GM13977 (cell line): ENCODE measurements at regions not wholly inside any gene's neighbourhood (a gene's known extent, or its start where the extent isn't known, plus 50 kb on each side); places are given as distances from the start of the nearest gene placed in this dataset.
"Not testable (repeated sequence)": the region's sequence is repeated elsewhere in the genome, so short reads cannot be mapped to it uniquely, and the experiment has no call there.

Experiments
- DNase-seq: peaks from one replicate; pipeline ENCODE4 v3.0.0; 2012; ENCODE audit warnings: low spot score
- in situ Hi-C: fragments of 300-500 bp; cut with MboI; formaldehyde crosslinking; loops from one replicate; pipeline ENCODE4 v1.12.0; 2022; ENCODE audit warnings: low sequenced_read_pairs, low pct_unique_long_range_greater_than_20kb, mixed read lengths, inconsistent platforms; ENCODE audit not compliant: unreplicated experiment
- TF ChIP-seq, protein P1 (sequence below): IDR thresholded peaks from 2 replicates; pipeline ENCODE4 v1.5.1; 2012; ENCODE audit warnings: mild to moderate bottlenecking, control low read depth; ENCODE audit not compliant: insufficient read depth; ENCODE audit errors: extremely low read depth, missing control alignments

DNA sequence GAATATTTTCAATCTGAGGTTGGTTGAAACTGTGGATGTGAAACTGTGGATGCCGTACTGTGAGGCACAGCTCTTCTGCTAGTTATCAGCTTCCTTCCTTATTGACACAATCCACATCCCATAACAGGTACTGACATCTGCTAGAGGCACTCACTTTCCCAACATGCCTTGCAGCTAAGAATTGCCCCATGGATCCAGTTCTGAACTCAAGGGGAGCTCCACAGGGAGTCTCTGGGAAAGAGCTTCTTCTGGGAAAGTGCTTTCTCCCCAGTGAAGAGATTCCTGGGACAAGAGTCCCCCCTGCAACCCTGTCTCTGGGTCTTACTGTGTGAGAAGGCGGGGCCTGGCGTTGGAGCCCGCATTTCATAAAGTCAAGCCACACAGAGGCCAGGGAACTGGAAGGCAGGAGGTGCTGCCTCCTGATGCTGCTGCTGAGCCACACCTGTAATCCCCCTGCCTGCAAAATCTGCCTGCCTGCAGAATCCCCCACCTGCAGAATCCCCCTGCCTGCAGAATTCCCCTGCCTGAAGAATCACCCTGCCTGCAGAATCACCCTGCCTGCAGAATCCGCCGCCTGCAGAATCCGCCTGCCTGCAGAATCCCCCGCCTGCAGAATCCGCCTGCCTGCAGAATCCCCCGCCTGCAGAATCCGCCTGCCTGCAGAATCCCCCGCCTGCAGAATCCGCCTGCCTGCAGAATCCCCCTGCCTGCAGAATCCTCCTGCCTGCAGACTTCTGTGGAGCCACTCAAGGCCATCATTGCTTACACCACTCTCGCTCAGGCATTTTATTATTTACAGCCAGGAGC, 305.4 kb downstream of the FOXL1 start:
- in situ Hi-C loops: no loop called here
- DNase-seq: no peak
- TF ChIP-seq, protein P1, sequence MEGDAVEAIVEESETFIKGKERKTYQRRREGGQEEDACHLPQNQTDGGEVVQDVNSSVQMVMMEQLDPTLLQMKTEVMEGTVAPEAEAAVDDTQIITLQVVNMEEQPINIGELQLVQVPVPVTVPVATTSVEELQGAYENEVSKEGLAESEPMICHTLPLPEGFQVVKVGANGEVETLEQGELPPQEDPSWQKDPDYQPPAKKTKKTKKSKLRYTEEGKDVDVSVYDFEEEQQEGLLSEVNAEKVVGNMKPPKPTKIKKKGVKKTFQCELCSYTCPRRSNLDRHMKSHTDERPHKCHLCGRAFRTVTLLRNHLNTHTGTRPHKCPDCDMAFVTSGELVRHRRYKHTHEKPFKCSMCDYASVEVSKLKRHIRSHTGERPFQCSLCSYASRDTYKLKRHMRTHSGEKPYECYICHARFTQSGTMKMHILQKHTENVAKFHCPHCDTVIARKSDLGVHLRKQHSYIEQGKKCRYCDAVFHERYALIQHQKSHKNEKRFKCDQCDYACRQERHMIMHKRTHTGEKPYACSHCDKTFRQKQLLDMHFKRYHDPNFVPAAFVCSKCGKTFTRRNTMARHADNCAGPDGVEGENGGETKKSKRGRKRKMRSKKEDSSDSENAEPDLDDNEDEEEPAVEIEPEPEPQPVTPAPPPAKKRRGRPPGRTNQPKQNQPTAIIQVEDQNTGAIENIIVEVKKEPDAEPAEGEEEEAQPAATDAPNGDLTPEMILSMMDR: no peak

DNA sequence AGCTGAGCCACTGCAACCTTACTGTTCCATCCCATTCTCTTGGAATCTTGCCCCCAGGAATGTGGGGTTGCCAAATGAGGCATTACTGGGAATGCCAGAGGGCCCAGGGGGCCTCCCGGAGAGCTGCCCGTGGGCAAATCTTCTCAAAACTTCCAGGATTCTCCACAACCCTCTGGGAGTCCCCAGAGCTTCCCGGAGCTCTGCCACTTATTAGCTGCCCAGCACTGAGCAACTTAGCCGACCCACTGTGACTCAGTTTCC, 306.0 kb downstream of the FOXL1 start:
- DNase-seq: no peak
- TF ChIP-seq, protein P1: no peak
- in situ Hi-C loops: no loop called here

DNA sequence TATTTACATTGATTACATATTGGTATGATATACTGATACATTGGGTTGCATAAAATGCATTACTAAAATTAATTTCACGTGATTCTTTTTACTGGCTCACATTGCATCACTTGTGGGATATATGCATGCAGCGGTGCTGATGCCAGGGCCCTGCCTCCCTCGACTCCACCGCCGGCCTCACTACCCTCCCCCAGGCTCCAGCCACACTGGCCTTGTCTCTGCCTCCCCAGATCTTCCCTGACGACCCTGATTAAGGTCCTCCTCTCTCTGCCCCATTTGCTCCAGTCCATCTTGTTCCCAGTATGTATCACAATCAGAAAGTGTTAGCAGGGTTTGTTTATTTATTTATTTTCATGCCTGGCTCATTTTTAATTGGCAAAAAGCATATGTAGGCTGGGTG, 306.8 kb downstream of the FOXL1 start:
- no peak for DNase-seq
- in situ Hi-C loops: no loop called here
- TF ChIP-seq, protein P1: no peak

DNA sequence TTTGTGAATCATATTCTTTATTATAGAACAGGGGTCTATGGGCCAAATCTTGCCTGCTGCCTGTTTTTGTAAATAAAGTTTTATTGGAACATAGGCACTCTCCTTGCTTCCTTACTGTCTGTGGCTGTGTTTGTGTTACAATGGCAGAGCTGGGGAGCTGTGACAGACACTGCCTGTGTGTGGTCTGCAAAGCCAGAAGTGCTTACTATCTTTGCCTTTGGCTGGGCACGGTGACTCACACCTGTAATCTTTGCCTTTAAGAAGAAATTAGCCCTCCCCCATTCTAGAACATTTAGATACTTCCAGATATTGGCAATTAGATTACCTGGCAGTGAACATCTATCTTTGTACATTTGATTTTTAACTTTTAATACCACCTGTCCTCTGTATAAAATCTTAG, 308.3 kb downstream of the FOXL1 start:
- TF ChIP-seq, protein P1: no peak
- DNase-seq: no peak
- in situ Hi-C loops: no loop called here

DNA sequence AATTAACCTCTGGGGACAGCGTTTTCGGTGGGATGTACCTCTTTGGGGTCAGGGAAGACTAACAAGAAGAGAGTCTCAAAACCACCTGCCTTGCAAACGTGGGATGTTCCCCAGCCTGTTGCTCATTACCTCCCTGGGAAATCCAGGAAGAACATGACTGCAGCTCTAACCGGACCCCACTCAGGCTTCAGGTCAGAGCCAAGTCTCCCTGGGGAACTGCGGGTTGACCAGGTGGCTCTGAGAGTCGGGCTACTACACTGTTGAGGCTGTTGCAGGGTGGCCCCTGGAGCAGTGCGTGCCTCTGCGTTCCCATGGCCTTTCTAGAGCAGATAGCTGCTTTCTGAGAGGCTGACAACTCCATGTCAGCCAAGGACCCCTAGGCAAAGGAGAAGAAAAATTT, 309.1 kb downstream of the FOXL1 start:
- TF ChIP-seq, protein P1: no peak
- in situ Hi-C loops: no loop called here

DNA sequence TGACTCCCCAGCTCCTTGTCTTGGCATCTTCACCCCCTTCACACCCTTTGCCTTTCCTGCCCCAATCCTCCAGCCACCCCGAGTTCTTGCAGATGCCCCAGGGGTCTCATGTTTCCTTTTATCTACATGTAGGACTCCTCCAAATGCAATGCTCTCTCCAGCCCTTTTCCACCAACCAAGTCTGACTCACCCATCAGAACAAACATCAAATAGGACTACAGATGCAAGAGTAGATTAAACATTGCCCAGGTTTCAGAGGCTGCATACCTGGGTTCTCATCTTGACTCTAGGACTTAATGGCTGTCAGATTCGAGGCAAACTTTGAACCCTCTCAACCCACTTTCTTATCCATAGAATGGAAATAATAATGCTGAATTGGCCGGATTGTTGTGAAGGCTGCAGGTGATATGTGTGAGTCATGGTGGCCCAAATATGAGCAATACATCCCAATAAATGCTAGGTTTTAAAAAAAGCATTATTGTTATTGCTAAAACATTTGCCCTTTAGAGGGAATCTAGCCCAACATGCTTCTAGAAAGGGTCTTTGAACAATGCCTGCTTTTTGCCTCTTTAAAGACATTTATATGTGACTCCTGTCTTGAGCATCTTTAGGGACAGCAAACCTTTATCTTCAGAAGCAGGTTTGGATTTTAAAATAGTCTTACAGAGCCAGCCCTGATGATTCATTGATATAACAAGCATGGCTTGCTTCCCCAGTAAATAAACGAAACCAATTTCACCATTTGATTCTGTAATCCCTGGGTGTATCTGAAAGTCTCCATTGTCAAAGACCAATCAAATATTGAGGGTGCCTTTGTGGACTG, 310.1 kb downstream of the FOXL1 start:
- TF ChIP-seq, protein P1: no peak
- DNase-seq: no peak
- in situ Hi-C loops: no loop called here

More for the DNA sequence above, 309.1 kb downstream of the FOXL1 start:
- no peak for DNase-seq

DNA sequence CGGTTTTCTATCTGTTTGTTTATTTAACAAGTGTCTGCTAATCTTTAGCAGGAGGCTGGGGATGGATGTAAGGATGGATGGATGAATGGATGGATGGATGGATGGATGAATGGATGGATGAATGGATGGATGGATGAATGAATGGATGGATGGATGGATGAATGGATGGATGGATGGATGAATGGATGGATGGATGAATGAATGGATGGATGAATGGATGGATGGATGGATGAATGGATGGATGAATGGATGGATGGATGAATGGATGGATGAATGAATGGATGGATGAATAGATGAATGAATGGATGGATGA, 310.7 kb downstream of the FOXL1 start:
- in situ Hi-C loops, DNase-seq: not testable (repeated sequence)
